ENCODE measurements at regions not wholly inside any gene's neighbourhood (a gene's known extent, or its start where the extent isn't known, plus 50 kb on each side); places are given as distances from the start of the nearest gene placed in this dataset.

DNA sequence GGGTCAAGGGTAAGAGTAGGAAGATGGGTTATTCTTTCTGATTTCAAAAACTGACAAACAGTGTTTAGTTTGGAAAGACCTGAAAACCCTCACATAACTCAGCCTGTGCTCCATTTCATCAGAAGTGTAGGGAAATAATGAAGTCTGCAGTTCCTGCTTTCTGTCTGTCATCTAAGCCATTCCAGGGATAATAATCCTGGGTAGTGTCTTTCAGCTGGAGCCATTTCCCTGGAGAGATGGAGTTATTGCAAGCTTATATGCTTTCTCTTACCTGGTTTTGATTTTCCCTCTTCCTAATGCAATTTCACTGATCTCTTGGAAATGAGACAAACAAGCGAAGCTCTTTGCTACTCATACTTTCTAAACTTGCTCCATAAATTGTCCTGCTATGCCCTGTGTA lies 824.8 kb upstream of the LCORL start:
- Mint-ChIP-seq H3K4me3 (no peak overlapping the region), H3K4me1 (no peaks in the 10 kb centered on the region), H3K36me3 (no peaks in the 10 kb centered on the region), H3K27ac (no peak overlapping the region), H3K27me3 (ENCODE audit: low read depth in 3 of 3) (peaks cover 0 to 2% (median 0%) of the 10 kb centered on the region in 3 donors), H3K9me3 (peaks cover 4 to 18% (median 9%) of the 10 kb centered on the region in 7 donors)
- no peak for TF ChIP-seq CTCF (IDR thresholded peaks at IDR 0.05)
- H2AFZ ChIP-seq (ENCODE audit: insufficient read depth, low read depth, low read length, poor library complexity, severe bottlenecking), result no peak overlapping the region
- no peak overlapping the region for H3K4me2 ChIP-seq (replicated peaks; ENCODE audit: extremely low read depth, low read length, poor library complexity, severe bottlenecking)
- no CpG with 5 or more reads among the region's 1 CpG for WGBS (ENCODE audit: insufficient coverage)
- no peaks in the 10 kb centered on the region for H3K36me3 ChIP-seq (replicated peaks in 1 of 2; ENCODE audit: control insufficient read depth in 1 of 2, insufficient read depth in 2 of 2, low read length in 2 of 2)
- no peaks in the 10 kb centered on the region for H4K20me1 ChIP-seq (ENCODE audit: insufficient read depth, low read length)
- no peaks in the 10 kb centered on the region for H3K79me2 ChIP-seq (ENCODE audit: insufficient read depth, low read length)
- no peak overlapping the region for H3K27ac ChIP-seq (ENCODE audit: low read depth in 1 of 2, low read length in 2 of 2)
- no peaks in the 10 kb centered on the region for H3K27me3 ChIP-seq (ENCODE audit: control insufficient read depth in 2 of 2, insufficient read depth in 2 of 2, low read length in 2 of 2)
- H3K4me1 ChIP-seq (ENCODE audit: control insufficient read depth in 1 of 2, insufficient read depth in 2 of 2, low read length in 2 of 2), result no peaks in the 10 kb centered on the region
- H3K9ac ChIP-seq (ENCODE audit: insufficient read depth, low read length, poor library complexity, severe bottlenecking), result no peak overlapping the region
- intact Hi-C loops (cut with micrococcal nuclease), result no loop called here
- DNase-seq, result no peak
- H3K9me3 ChIP-seq (replicated peaks in 1 of 2; ENCODE audit: control insufficient read depth in 1 of 2, insufficient read depth in 1 of 2, low read length in 2 of 2), result peaks cover 15 to 17% of the 10 kb centered on the region in 2 donors
- H3K4me3 ChIP-seq (replicated peaks in 1 of 3; ENCODE audit: low read depth in 2 of 3, low read length in 3 of 3), result no peak overlapping the region

GRCh38 chr4:18844726-18845125 lies 823.2 kb upstream of the LCORL start:
- H3K4me2 ChIP-seq (replicated peaks; ENCODE audit: extremely low read depth, low read length, poor library complexity, severe bottlenecking), result no peak overlapping the region
- TF ChIP-seq CTCF (IDR thresholded peaks at IDR 0.05), result no peak
- H3K4me3 ChIP-seq (replicated peaks in 1 of 3; ENCODE audit: low read depth in 2 of 3, low read length in 3 of 3), result no peak overlapping the region
- Mint-ChIP-seq H3K4me1 (no peaks in the 10 kb centered on the region), H3K4me3 (no peak overlapping the region), H3K27ac (no peak overlapping the region), H3K36me3 (no peaks in the 10 kb centered on the region), H3K27me3 (ENCODE audit: low read depth in 3 of 3) (peaks cover 0 to 2% (median 0%) of the 10 kb centered on the region in 3 donors), H3K9me3 (peaks cover 4 to 18% (median 9%) of the 10 kb centered on the region in 7 donors)
- no peak for DNase-seq
- no peaks in the 10 kb centered on the region for H3K4me1 ChIP-seq (ENCODE audit: control insufficient read depth in 1 of 2, insufficient read depth in 2 of 2, low read length in 2 of 2)
- H3K79me2 ChIP-seq (ENCODE audit: insufficient read depth, low read length), result no peaks in the 10 kb centered on the region
- H2AFZ ChIP-seq (ENCODE audit: insufficient read depth, low read depth, low read length, poor library complexity, severe bottlenecking), result no peak overlapping the region
- WGBS (ENCODE audit: insufficient coverage), result no CpG with 5 or more reads among the region's 1 CpG
- H3K36me3 ChIP-seq (replicated peaks in 1 of 2; ENCODE audit: control insufficient read depth in 1 of 2, insufficient read depth in 2 of 2, low read length in 2 of 2), result no peaks in the 10 kb centered on the region
- H3K9ac ChIP-seq (ENCODE audit: insufficient read depth, low read length, poor library complexity, severe bottlenecking), result no peak overlapping the region
- no peak overlapping the region for H3K27ac ChIP-seq (ENCODE audit: low read depth in 1 of 2, low read length in 2 of 2)
- no peaks in the 10 kb centered on the region for H4K20me1 ChIP-seq (ENCODE audit: insufficient read depth, low read length)
- peaks cover 12 to 15% of the 10 kb centered on the region in 2 donors for H3K9me3 ChIP-seq (replicated peaks in 1 of 2; ENCODE audit: control insufficient read depth in 1 of 2, insufficient read depth in 1 of 2, low read length in 2 of 2)
- no peaks in the 10 kb centered on the region for H3K27me3 ChIP-seq (ENCODE audit: control insufficient read depth in 2 of 2, insufficient read depth in 2 of 2, low read length in 2 of 2)
- intact Hi-C loops (cut with micrococcal nuclease), result no loop called here
